GM19043 (cell line): ENCODE measurements at regions not wholly inside any gene's neighbourhood (a gene's known extent, or its start where the extent isn't known, plus 50 kb on each side); places are given as distances from the start of the nearest gene placed in this dataset.
"Not testable (repeated sequence)": the region's sequence is repeated elsewhere in the genome, so short reads cannot be mapped to it uniquely, and the experiment has no call there.

Experiments used
- ATAC-seq: cut with Tn5 transposase; IDR thresholded peaks from one replicate; pipeline ENCODE4 v1.9.1; 2021; ENCODE audit warnings: low read depth; ENCODE audit not compliant: unreplicated experiment

DNA sequence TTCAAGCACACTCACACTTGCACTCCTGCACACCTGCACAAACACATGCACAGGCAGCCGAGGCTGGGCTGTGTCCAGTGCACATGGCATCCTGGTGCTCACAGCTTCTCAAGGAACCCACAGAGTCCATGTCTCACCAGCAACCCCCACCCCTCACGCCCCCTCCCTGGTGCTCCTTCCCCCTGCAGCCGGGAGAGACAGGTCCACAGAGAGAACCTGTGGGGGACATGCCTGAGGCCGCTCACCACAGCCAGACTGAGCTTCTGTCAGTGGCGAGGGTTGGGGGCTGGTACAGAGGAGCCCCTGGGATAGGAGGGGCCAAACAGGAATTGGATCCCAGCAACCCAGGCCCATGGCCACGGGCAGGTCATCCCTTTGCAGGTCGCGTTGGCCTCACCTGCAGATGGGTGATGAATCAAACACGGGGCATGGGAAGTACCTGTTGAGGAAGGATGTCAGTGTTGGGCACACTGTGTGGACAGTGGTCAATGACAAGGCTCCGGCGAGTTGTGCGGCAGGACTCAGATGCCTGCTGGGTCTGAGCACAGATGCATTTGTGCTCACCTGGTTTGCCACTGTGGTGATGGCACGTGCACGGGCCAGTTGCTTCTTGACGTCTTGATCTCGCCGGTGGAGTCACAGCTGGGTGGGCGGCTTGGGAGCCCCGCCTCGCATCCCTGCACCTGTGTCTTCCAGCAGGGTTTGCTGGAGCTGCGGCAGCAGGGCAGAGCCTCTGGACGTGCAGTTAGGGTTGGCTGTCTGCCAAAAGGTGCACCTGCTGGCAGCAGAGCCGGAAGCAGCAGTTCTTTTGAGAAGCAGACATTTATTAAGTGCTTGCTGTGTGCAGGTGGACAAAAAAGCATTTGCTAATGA is 113.0 kb downstream of the ERMARD start:
- ATAC-seq, result no peak

DNA sequence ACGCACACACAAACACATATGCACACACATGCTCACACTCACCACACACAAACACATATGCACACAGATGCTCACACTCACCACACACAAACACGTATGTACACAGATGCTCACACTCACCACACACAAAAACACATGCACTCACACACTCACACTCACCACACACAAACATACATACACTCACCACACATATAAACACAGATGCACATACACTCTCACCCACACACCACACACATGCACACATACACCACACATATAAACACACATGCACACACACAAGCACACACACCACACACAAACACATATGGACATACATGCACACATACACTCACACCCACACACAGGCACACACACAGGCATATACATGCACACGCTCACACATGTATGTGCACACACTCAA is 112.3 kb downstream of the ERMARD start:
- no peak for ATAC-seq

DNA sequence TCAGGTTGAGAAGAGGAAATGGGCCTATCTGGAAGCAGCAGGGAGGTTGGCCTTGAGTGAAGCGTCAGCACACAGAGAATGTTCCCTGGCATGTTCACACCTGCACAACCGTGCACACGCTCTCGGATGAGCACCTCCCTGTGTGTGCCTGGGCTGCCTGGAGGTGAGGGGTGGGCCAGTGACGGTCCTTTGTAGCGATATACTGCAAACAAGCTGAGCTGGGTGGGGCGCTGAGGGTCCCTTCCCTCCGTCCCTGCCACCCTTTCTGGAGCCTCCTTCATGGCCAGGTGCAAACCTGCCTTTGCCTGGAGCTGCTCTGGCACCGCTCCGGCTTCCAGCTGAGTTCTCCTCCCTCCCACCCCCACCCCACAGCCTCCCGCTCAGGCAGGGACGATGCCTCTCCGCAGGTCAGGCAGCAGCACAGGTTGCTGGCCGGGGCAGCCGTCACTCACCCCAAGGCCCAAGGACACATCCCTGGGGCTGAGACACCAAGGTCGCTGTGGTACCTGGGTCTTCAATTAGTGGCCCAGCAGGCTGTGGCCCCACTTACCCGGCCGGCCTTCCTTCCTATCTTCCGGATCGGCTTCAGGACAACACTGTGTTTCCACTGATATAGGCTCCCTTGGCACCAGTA is 111.6 kb downstream of the ERMARD start:
- no peak for ATAC-seq

DNA sequence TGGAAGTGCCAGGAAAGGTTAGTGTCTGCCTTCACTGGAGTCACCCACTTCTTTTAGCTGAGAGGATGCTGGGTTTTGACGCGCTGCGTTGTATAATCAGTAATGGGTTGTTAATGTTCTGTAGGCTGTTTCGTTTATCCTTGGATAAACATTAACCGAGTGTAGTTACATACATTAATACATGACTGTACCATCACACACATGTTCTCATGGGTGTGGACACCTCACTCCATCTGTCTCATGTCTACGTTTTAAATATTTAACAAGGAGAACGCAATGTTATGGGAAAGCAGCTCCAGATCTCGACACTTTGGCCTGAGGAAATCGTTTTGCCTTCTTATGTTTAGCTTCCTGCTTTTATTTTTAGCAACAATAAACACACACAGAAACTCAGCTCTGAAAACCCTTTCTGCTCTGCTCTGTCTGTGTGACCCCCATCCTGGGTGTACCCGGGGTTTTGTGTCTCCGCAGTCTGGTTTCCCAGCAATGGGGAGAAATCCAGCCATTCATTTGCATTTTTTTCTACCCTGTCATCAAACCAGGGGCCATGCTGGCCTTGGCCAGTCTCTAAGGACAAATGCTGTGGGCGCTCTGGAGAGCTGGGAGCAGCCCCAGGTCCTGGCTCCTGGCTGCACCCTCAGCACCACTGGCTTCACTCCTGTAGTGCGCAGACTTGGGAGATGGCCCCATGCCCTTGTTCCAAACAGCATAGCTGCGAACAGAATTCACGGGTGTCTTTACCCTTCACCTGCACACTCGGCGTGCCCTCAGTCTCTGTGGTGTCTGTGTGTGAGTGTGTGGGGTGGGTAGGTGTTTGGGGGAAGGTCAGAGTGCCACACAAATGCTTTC is 110.8 kb downstream of the ERMARD start:
- ATAC-seq, result no peak

DNA sequence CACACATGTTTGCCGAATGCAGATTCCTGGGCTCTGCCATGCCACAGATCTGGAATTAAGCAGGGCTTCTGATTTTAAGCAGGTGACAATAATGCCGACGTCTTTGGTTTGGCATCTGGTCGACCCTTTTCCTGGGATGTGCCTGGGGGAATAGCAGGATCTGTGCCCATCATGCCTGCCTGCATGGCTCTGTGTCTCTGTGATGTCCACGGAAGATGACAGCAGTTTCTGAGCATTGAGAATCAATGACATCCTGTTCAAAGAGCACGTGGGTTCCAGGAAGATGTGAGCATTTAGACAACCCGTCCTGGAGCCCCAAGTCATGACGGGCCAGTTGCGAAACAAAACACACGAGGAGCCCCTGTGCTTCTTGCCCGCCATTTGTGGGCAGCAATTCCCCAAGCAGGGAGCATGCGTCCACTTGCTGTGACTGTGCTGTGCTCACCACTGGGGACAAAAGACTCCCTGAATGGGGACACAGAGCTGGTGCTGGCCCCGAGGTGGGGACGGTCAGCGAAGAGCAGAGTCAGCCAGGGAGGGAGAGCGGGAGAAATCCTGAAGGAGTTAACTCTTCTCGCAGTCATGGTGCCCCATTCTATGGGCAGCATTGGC is 110.1 kb downstream of the ERMARD start:
- no peak for ATAC-seq

DNA sequence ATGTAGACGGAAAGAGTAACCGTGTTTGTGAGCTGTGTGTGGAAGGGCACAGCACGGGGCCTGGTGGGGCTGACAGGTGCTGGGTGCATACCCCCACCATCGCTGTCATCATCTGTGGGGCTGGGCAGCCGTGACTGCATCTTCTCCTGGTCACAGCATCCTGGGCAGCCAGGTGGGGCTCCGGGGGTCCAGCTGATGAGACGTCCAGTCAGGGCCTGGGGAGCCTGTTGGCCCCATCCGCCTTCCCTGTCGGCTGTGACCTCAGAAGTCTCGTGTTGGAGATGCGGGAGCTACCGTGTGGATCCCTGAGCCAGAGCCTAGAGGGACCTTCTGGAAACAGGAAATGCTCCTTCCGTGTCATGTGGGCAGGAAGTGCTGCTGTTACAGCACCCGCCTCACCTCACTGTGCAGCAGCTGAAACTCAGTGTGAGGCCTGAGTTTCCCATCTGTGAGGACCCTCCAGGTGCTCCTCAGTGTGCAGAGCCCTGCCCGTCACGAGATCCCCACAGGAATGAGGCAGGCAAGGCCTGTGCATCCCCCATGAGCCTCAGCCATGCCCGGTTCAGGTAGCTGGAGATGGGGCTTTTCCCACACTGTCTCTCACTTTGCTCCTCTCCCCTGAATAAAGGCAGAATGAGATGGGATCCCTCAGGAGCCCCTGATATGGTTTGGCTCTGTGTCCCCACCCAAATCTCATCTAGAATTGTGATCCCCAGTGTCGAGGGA is 108.7 kb downstream of the ERMARD start:
- no peak for ATAC-seq

DNA sequence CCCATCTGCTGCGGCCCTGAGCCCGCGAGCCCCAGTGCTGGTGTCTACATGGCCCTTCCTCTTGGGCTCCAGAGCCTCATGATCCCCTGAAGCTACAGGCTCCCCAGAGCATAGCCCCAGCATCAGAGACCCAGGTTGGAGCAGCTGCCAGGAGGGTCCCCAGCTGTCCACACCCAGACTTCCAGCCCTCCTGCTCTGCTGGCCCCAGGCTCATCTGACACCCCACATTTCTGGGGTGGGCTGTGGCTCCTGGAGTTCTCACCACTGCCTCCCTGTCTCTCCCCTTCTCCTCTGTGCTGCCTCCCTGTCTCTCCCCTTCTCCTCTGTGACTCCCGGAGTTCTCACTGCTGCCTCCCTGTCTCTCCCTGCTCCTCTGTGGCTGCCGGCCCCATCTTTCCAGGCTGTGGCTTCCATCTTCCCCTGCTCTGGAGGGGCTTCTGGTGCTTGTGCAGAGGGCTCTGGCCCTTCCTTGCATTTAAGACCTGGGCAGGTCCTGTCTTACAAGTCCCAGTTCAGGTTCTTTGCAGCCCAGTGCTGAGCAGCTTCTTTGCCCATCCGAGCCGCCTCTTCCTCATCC is 108.1 kb downstream of the ERMARD start:
- no peak for ATAC-seq

DNA sequence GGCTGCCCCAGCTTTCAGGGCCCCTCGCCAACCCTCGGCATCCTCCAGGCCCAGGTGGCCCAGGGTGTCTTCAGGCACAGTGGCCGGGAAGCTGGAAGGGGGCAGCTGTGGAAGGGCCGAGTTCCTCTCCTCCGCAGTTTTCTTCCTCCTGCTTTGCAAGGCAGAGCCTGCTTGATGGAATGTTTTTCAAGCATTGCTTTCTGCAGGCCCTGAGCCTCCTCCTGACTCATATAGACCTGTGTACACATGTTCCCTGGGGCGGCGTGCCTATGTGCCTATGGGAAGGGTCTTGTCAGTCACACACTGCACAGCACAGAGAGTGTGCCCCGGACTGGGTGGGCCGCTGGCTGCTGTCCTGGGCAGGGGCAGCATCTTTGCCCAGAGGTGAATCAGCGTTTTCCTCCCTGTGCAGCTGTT is 107.5 kb downstream of the ERMARD start:
- ATAC-seq, result no peak

DNA sequence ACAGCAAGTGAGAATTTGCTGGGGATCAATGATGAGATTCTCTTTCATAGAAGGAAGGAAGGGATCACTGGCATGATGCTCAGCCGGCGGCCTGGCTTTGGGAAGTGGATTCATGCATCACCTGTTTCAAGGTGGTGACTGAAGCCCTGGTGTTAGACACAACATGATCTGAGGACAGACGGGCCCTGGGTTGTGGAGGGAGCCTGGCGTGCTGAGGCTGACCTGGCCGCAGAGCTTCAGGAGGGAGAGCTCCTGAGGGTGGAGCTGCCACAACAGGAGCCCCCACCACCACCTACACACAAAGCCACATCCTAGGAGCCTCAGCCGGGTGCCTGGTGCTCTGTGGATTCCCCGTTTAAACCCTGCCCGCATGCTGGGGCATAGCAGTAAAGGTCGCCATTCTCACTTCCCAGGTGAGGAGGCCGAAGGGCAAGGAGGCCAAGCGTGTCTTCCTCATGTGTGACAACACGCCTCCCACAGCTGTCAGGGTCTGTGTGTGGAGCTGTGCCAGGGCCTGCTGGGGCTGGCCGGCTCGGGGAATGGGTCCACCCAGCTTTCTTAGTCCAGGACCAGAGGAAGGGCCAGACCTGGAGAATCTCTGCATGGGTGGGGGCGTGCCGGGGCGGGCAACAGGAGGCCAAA is 107.0 kb downstream of the ERMARD start:
- no peak for ATAC-seq

DNA sequence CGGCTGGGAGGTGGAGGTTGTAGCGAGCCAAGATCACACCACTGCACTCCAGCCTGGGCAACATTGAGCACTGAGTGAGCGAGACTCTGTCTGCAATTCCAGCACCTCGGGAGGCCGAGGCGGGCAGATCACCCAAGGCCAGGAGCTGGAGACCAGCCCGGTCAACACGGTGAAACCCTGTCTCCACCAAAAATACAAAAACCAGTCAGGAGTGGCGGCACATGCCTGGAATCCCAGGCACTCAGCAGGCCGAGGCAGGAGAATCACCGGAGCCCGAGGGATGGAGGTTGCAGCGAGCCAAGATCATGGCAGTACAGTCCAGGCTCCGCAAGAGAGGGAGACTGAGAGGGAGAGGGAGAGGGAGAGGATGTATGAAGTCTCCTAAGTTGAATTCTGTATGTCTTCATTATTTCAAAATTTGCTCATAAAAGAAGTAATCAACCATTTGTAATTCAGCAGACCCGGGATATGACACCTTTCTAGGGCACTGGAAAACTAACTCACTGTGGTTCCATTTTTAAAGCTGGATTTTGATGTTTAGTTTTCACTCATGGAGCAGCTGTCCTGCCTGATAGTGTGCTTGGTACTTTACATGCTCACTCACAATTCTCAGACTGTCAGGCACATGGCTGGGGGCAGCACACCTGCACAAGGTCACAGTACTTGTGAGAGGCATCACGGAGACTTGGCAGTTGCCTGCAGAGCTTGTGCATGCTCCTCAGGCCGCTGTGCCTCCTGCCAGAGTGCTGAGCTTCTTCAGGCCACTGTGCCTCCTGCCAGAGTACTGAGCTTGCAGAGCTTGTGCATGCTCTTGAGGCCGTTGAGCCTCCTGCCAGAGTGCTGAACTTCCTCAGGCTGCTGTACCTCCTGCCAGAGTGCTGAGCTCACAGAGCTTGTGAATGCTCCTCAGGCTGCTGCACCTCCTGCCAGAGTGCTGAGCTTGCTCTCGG is 106.2 kb downstream of the ERMARD start:
- no peak for ATAC-seq

DNA sequence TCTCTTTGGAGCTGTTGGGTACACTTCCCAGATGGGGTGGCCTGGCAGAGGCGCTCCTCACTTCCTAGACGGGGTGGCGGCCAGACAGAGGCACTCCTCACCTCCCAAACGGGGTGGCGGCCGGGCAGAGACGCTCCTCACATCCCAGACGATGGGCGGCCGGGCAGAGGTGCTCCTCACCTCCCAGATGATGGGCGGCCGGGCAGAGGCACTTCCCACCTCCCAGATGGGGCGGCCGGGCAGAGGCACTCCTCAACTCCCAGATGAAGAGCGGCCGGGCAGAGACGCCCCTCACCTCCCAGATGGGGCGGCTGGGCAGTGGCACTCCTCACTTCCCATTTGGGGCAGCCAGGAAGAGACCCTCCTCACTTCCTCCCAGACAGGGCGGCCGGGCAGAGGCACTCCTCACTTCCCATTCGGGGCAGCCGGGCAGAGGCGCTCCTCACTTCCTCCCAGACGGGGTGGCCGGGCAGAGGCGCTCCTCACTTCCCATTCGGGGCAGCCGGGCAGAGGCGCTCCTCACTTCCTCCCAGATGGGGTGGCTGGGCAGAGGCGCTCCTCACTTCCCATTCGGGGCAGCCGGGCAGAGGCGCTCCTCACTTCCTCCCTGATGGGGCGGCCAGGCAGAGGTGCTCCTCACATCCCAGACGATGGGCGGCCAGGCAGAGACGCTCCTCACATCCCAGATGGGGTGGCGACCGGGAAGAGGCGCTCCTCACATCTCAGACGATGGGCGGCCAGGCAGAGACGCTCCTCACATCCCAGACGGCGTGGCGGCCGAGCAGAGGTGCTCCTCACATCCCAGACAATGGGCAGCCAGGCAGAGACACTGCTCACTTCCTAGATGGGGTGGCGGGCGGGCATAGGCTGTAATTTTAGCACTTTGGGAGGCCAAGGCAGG is 105.3 kb downstream of the ERMARD start:
- ATAC-seq, result not testable (repeated sequence)

DNA sequence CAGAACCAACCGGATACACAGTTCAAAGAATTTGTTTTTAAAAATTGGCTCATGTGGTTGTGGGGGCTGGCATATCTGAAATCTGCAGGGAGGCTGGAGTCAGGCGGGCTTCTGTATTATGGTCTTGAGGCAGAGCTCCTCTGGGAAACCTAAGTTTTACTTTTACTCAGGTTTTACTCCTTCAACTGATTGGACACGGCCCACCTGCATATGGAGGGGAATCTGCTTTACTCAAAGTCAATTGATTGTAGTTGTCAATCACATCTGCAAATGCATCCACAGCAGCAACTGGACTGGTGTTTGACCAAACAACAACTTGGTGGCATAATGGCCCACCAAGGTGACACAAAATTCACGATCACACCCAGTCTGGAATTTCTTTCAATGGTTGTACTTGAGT is 103.4 kb downstream of the ERMARD start:
- ATAC-seq, result no peak

DNA sequence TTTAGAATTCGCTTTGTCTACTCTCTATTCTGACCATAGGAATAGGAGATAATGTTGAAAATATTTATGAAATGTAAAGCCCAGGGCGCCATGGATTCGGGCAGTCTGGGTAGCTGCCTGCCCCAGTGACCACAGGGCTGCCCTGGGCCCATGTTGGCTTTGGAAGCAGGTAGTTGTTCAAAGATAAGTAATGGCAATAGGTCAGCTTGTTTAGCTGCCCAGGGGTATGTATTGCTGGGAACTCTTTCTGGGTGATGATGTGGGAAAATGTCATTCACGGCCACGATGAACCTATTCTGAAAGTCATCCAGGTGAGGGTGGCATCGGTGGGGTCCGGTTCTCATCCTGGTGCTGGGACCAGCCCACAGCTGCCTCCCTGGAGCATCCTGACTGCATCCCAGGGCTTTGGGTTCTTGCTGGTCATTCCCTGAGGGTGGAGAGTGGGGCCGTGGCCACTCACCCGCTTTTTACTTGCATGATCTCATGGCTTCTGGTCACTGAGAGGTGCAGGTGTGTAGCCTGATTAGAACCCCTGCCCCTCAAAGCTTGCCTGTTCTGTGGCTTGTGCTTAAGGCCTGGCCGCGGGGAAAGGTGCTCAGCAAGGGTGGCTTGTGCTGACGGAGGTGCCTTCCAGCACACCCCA is 102.8 kb downstream of the ERMARD start:
- no peak for ATAC-seq

DNA sequence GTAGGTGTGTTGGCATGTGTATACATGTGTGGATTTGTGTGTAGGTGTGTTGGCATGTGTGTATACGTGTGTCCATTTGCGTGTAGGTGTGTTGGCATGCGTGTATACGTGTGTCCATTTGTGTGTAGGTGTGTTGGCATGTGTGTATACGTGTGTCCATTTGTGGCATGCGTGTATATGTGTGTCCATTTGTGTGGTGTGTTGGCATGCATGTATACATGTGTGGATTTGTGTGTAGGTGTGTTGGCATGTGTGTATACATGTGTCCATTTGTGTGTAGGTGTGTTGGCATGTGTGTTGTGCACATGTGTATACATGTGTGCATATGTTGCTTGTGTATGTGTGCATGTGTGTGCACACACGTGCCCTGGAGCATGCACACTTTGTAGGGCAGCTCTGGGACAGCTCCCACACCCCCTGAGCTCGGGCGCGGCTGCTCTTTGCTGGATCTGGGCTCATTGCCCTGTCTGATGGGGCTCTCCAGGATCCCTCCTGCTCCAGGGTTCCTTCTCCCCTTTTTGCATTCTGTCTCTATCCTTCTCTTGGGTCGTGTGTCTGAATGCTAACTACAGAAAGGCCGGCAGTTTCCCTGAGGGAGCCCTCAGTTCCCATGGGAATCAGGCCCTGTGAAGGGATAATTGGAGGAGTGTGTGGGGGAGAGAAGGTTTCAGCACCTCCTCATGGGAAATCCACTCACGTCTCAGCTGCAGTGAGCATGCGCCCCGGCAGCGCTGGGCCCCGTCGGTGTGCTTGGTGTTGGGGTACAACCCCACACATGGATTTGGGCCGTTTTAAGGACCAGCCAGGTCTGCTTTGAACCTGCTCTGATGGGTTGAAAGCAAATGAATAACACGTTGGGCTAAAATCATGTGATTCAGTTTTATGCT is 102.0 kb downstream of the ERMARD start:
- no peak for ATAC-seq

DNA sequence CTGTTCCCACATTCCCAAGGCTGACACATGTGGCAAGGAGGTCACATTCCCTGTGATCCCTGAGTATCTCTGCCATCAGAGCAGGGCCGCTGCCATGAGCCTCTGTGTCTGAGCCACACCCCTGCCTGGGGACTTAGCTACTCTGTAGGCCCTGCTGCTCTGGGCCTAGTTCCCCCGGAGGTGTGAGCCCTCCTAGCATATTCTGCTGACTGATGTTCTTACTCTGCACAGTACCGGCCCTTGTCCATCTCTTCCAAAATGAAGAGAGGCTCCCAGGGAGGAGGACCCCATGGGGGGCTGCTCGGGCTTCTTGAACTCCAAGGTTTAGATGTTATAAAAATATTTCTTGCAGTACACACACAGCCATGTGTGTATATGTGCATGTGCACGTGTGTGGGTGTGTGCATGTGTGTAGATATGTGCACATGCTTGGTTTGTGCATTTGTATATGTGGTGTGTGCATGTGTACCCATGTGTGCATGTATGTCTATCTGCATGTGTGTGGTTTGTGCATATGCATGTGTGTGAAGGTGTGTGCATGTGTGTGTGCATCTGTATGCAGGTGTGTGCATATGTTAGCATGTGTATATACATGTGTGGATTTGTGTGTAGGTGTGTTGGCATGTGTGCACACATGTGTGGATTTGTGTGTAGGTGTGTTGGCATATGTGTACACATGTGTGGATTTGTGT is 101.2 kb downstream of the ERMARD start:
- ATAC-seq, result no peak
